IMR-90 (cell line): ENCODE measurements at regions not wholly inside any gene's neighbourhood (a gene's known extent, or its start where the extent isn't known, plus 50 kb on each side); places are given as distances from the start of the nearest gene placed in this dataset.

ENCODE experiments used
- CEBPB ChIP-seq: IDR thresholded peaks from 2 replicates; pipeline ENCODE4 v1.6.1; 2012; ENCODE audit warnings: low read depth, low read length, improper control_type of control experiment
- CTCF ChIP-seq: conservative IDR thresholded peaks from 2 replicates; pipeline ENCODE4 v1.5.1; 2012; ENCODE audit warnings: mild to moderate bottlenecking, low read depth, low read length, improper control_type of control experiment
- ELK1 ChIP-seq: fragments of 150-350 bp; IDR thresholded peaks from 2 replicates; pipeline ENCODE4 v1.6.1; 2016; ENCODE audit warnings: low read depth, mild to moderate bottlenecking, low read length, moderate library complexity, borderline replicate concordance
- MAFK ChIP-seq: IDR thresholded peaks from 2 replicates; pipeline ENCODE4 v1.6.1; 2012; ENCODE audit warnings: low read depth, low read length, improper control_type of control experiment
- MAZ ChIP-seq: IDR thresholded peaks from 2 replicates; pipeline ENCODE4 v1.6.1; 2012; ENCODE audit warnings: low read depth, mild to moderate bottlenecking, low read length, improper control_type of control experiment, moderate library complexity, borderline replicate concordance
- POLR2A ChIP-seq: IDR thresholded peaks from 2 replicates; pipeline ENCODE4 v1.6.1; 2012; ENCODE audit warnings: mild to moderate bottlenecking, low read depth, low read length
- RAD21 ChIP-seq: IDR thresholded peaks from 2 replicates; pipeline ENCODE4 v1.6.1; 2012; ENCODE audit warnings: low read length, improper control_type of control experiment
- RCOR1 ChIP-seq: IDR thresholded peaks from 2 replicates; pipeline ENCODE4 v1.6.1; 2012; ENCODE audit warnings: mild to moderate bottlenecking, low read length, improper control_type of control experiment; ENCODE audit not compliant: insufficient replicate concordance
- RFX5 ChIP-seq: IDR thresholded peaks from 2 replicates; pipeline ENCODE4 v1.8.0; 2012; ENCODE audit warnings: low read depth, mild to moderate bottlenecking, low read length, moderate library complexity
- SMC3 ChIP-seq: fragments of 150-350 bp; IDR thresholded peaks from 2 replicates; pipeline ENCODE4 v1.6.1; 2016; ENCODE audit warnings: low read depth, mild to moderate bottlenecking, antibody characterized with exemption, low read length, moderate library complexity

GRCh38 chr7:124369310-124369709, 336.4 kb upstream of the TMEM229A start:
- TF ChIP-seq CTCF (no peak), RAD21 (no peak), POLR2A (no peak), RFX5 (no peak), CEBPB (no peak), SMC3 (no peak), MAFK (no peak), MAZ (no peak), ELK1 (no peak), RCOR1 (no peak)
